GM23248 (cell line): ENCODE measurements at regions not wholly inside any gene's neighbourhood (a gene's known extent, or its start where the extent isn't known, plus 50 kb on each side); places are given as distances from the start of the nearest gene placed in this dataset.

Source experiments
- EZH2 ChIP-seq: fragments of 200-600 bp; sonication (generic); IDR thresholded peaks from 2 replicates; pipeline ENCODE4 v1.6.1; 2018; ENCODE audit warnings: antibody characterized with exemption, mild to moderate bottlenecking; ENCODE audit not compliant: insufficient read depth, poor library complexity, severe bottlenecking
- EZH2phosphoT487 ChIP-seq: fragments of 200-600 bp; sonication (generic); IDR thresholded peaks from 2 replicates; pipeline ENCODE4 v1.6.1; 2018; ENCODE audit warnings: antibody characterized with exemption, moderate library complexity, mild to moderate bottlenecking, low read depth; ENCODE audit not compliant: insufficient read depth

DNA sequence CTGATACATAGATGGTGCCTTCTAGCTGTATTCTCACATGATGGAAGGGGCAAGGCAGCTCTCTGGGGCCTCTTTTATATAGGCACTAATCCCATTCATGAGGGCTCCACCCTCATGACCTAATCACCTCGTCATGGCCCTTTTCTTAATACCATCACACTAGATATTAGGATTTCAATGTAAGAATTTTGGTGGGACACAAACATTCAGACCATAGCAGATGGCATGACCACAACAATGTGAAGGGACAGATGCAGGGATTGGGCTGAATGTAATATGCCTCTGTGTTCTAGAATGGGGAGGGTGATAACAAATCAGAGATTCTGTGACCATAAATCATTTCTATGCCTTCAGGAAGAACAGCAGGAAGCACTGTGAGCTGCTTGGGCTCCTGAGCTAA, 145.8 kb downstream of the LCA5 start:
- TF ChIP-seq EZH2: no peak
- no peak for TF ChIP-seq EZH2phosphoT487
